Activated naive CD8-positive, alpha-beta T cell (primary cell): ENCODE measurements at regions not wholly inside any gene's neighbourhood (a gene's known extent, or its start where the extent isn't known, plus 50 kb on each side); places are given as distances from the start of the nearest gene placed in this dataset.
"Not testable (repeated sequence)": the region's sequence is repeated elsewhere in the genome, so short reads cannot be mapped to it uniquely, and the experiment has no call there.

Experiments used
- H3K27ac Mint-ChIP-seq: one replicate; pipeline ENCODE4 v1.8.0; 2021; ENCODE audit warnings: mixed read lengths
- H3K27me3 Mint-ChIP-seq: one replicate; pipeline ENCODE4 v1.8.0; 2021; ENCODE audit warnings: mixed read lengths
- H3K36me3 Mint-ChIP-seq: one replicate; pipeline ENCODE4 v1.8.0; 2021; ENCODE audit warnings: mixed read lengths
- H3K4me1 Mint-ChIP-seq: one replicate; pipeline ENCODE4 v1.8.0; 2021; ENCODE audit warnings: low read depth, mixed read lengths
- H3K4me3 Mint-ChIP-seq: one replicate; pipeline ENCODE4 v1.8.0; 2021; ENCODE audit warnings: mild to moderate bottlenecking, mixed read lengths
- H3K9me3 Mint-ChIP-seq: one replicate; pipeline ENCODE4 v1.8.0; 2021; ENCODE audit warnings: low read depth, mixed read lengths

- Mint-ChIP-seq H3K9me3 (no peaks in the 10 kb centered on the region), H3K27me3 (peaks cover 14% of the 10 kb centered on the region)
Measured at GRCh38 chr10:80771285-80771684, 233.6 kb downstream of the SH2D4B start.

GRCh38 chr10:80771902-80772555, 234.3 kb downstream of the SH2D4B start:
- Mint-ChIP-seq H3K4me1 (no peaks in the 10 kb centered on the region), H3K27me3 (peaks cover 14% of the 10 kb centered on the region), H3K27ac (no peak overlapping the region), H3K9me3 (no peaks in the 10 kb centered on the region), H3K36me3 (no peaks in the 10 kb centered on the region), H3K4me3 (no peak overlapping the region)

More at GRCh38 chr10:80771285-80771684, 233.6 kb downstream of the SH2D4B start:
- Mint-ChIP-seq H3K36me3 (no peaks in the 10 kb centered on the region), H3K4me1 (no peaks in the 10 kb centered on the region), H3K27ac (no peak overlapping the region), H3K4me3 (no peak overlapping the region)

GRCh38 chr10:80772596-80772995, 234.9 kb downstream of the SH2D4B start:
- Mint-ChIP-seq H3K4me3 (no peak overlapping the region), H3K9me3 (no peaks in the 10 kb centered on the region), H3K27me3 (peaks cover 14% of the 10 kb centered on the region)

GRCh38 chr10:80784695-80785094, 247.0 kb downstream of the SH2D4B start:
- peaks cover 9% of the 10 kb centered on the region for H3K27me3 Mint-ChIP-seq
- no peaks in the 10 kb centered on the region for H3K36me3 Mint-ChIP-seq
- no peak overlapping the region for H3K27ac Mint-ChIP-seq
- H3K4me1 Mint-ChIP-seq: no peaks in the 10 kb centered on the region
- no peaks in the 10 kb centered on the region for H3K9me3 Mint-ChIP-seq
- H3K4me3 Mint-ChIP-seq: no peak overlapping the region

More at GRCh38 chr10:80772596-80772995, 234.9 kb downstream of the SH2D4B start:
- Mint-ChIP-seq H3K36me3 (no peaks in the 10 kb centered on the region), H3K4me1 (no peaks in the 10 kb centered on the region), H3K27ac (no peak overlapping the region)

GRCh38 chr10:80786322-80786721, 248.6 kb downstream of the SH2D4B start:
- H3K4me3 Mint-ChIP-seq: no peak overlapping the region
- H3K27me3 Mint-ChIP-seq: peaks cover 8% of the 10 kb centered on the region
- H3K36me3 Mint-ChIP-seq: no peaks in the 10 kb centered on the region
- no peak overlapping the region for H3K27ac Mint-ChIP-seq
- no peaks in the 10 kb centered on the region for H3K4me1 Mint-ChIP-seq
- no peaks in the 10 kb centered on the region for H3K9me3 Mint-ChIP-seq

GRCh38 chr10:80787952-80788351, 250.2 kb downstream of the SH2D4B start:
- H3K27ac Mint-ChIP-seq: no peak overlapping the region
- H3K4me3 Mint-ChIP-seq: no peak overlapping the region
- H3K4me1 Mint-ChIP-seq: no peaks in the 10 kb centered on the region
- peaks cover 7% of the 10 kb centered on the region for H3K27me3 Mint-ChIP-seq
- no peaks in the 10 kb centered on the region for H3K36me3 Mint-ChIP-seq
- no peaks in the 10 kb centered on the region for H3K9me3 Mint-ChIP-seq

- H3K4me1 Mint-ChIP-seq: no peaks in the 10 kb centered on the region
- no peaks in the 10 kb centered on the region for H3K9me3 Mint-ChIP-seq
- H3K4me3 Mint-ChIP-seq: no peak overlapping the region
- peaks cover 7% of the 10 kb centered on the region for H3K27me3 Mint-ChIP-seq
- H3K27ac Mint-ChIP-seq: no peak overlapping the region
- H3K36me3 Mint-ChIP-seq: no peaks in the 10 kb centered on the region
Measured at GRCh38 chr10:80794994-80795393, 257.3 kb downstream of the SH2D4B start.

- Mint-ChIP-seq H3K27me3 (no peaks in the 10 kb centered on the region), H3K36me3 (no peaks in the 10 kb centered on the region), H3K4me3 (no peak overlapping the region), H3K4me1 (no peaks in the 10 kb centered on the region), H3K27ac (no peak overlapping the region), H3K9me3 (peaks cover 9% of the 10 kb centered on the region)
Measured at GRCh38 chr10:80805343-80806020, 267.8 kb downstream of the SH2D4B start.

- no peak overlapping the region for H3K4me3 Mint-ChIP-seq
- H3K27me3 Mint-ChIP-seq: no peaks in the 10 kb centered on the region
- no peaks in the 10 kb centered on the region for H3K36me3 Mint-ChIP-seq
- H3K9me3 Mint-ChIP-seq: no peaks in the 10 kb centered on the region
- no peaks in the 10 kb centered on the region for H3K4me1 Mint-ChIP-seq
- no peak overlapping the region for H3K27ac Mint-ChIP-seq
Measured at GRCh38 chr10:80814147-80814652, 276.5 kb downstream of the SH2D4B start.

GRCh38 chr10:80829151-80829550, 291.4 kb downstream of the SH2D4B start:
- Mint-ChIP-seq H3K36me3 (peaks cover 4% of the 10 kb centered on the region), H3K9me3 (peaks cover 19% of the 10 kb centered on the region), H3K4me1 (no peaks in the 10 kb centered on the region), H3K27ac (no peak overlapping the region), H3K27me3 (no peaks in the 10 kb centered on the region), H3K4me3 (no peak overlapping the region)

- Mint-ChIP-seq H3K27ac (no peak overlapping the region), H3K4me1 (no peaks in the 10 kb centered on the region), H3K27me3 (no peaks in the 10 kb centered on the region), H3K4me3 (no peak overlapping the region), H3K36me3 (peaks cover 4% of the 10 kb centered on the region), H3K9me3 (peaks cover 20% of the 10 kb centered on the region)
Measured at GRCh38 chr10:80829562-80829961, 291.9 kb downstream of the SH2D4B start.

GRCh38 chr10:80832693-80833092, 295.0 kb downstream of the SH2D4B start:
- not testable (repeated sequence) for H3K36me3 Mint-ChIP-seq, H3K27ac Mint-ChIP-seq, H3K4me1 Mint-ChIP-seq, H3K4me3 Mint-ChIP-seq, H3K27me3 Mint-ChIP-seq
- H3K9me3 Mint-ChIP-seq: peaks cover 29% of the 10 kb centered on the region

GRCh38 chr10:80855348-80855971, 317.8 kb downstream of the SH2D4B start:
- Mint-ChIP-seq H3K4me1 (no peaks in the 10 kb centered on the region), H3K27me3 (peaks cover 2% of the 10 kb centered on the region), H3K9me3 (no peaks in the 10 kb centered on the region), H3K4me3 (no peak overlapping the region), H3K36me3 (no peaks in the 10 kb centered on the region), H3K27ac (no peak overlapping the region)

- H3K27me3 Mint-ChIP-seq: peaks cover 2% of the 10 kb centered on the region
- H3K4me3 Mint-ChIP-seq: no peak overlapping the region
- H3K36me3 Mint-ChIP-seq: no peaks in the 10 kb centered on the region
- no peaks in the 10 kb centered on the region for H3K9me3 Mint-ChIP-seq
- H3K27ac Mint-ChIP-seq: no peak overlapping the region
- no peaks in the 10 kb centered on the region for H3K4me1 Mint-ChIP-seq
Measured at GRCh38 chr10:80856186-80856585, 318.5 kb downstream of the SH2D4B start.

GRCh38 chr10:80859279-80859678, 321.6 kb downstream of the SH2D4B start:
- H3K9me3 Mint-ChIP-seq, H3K4me1 Mint-ChIP-seq, H3K36me3 Mint-ChIP-seq, H3K27me3 Mint-ChIP-seq, H3K27ac Mint-ChIP-seq, H3K4me3 Mint-ChIP-seq: not testable (repeated sequence)
